ENCODE measurements at regions not wholly inside any gene's neighbourhood (a gene's known extent, or its start where the extent isn't known, plus 50 kb on each side); places are given as distances from the start of the nearest gene placed in this dataset.

- no peak for TF ChIP-seq CTCF (IDR thresholded peaks at IDR 0.05)
- TF ChIP-seq EP300 (IDR thresholded peaks at IDR 0.05): no peak
- TF ChIP-seq POLR2AphosphoS5 (IDR thresholded peaks at IDR 0.05): no peak
- TF ChIP-seq POLR2A (IDR thresholded peaks at IDR 0.05): no peak
These were observed 1332.8 kb downstream of the OLFM4 start for GRCh38 chr13:54361460-54361859.

Data from suprapubic skin (tissue), 4 donors.